WERI-Rb-1 (cell line): ENCODE measurements at regions not wholly inside any gene's neighbourhood (a gene's known extent, or its start where the extent isn't known, plus 50 kb on each side); places are given as distances from the start of the nearest gene placed in this dataset.
"Not testable (repeated sequence)": the region's sequence is repeated elsewhere in the genome, so short reads cannot be mapped to it uniquely, and the experiment has no call there.

Experiments
- DNase-seq: peaks from one replicate; pipeline ENCODE4 v3.0.0-alpha.2; 2020
- H3K27ac ChIP-seq: fragments of 250-450 bp; sonication (Bioruptor Pico); 2 replicates; pipeline ENCODE4 v1.5.1; 2020; ENCODE audit warnings: mild to moderate bottlenecking, moderate library complexity
- H3K27me3 ChIP-seq: fragments of 250-450 bp; sonication (Bioruptor Pico); 2 replicates; pipeline ENCODE4 v1.5.1; 2021; ENCODE audit warnings: mild to moderate bottlenecking, low read depth, moderate library complexity; ENCODE audit not compliant: insufficient read depth, severe bottlenecking
- H3K36me3 ChIP-seq: fragments of 250-450 bp; sonication (Bioruptor Pico); 2 replicates; pipeline ENCODE4 v1.5.1; 2020; ENCODE audit warnings: mild to moderate bottlenecking, moderate library complexity
- H3K4me3 ChIP-seq: 2 replicates; pipeline ENCODE4 v1.5.1; 2011; ENCODE audit warnings: low read depth, mild to moderate bottlenecking, control low read depth, low read length
- H3K9me3 ChIP-seq: fragments of 250-450 bp; sonication (Bioruptor Pico); 2 replicates; pipeline ENCODE4 v1.5.1; 2021; ENCODE audit warnings: mild to moderate bottlenecking, moderate library complexity; ENCODE audit not compliant: severe bottlenecking
- TF ChIP-seq, protein P1 (sequence below): IDR thresholded peaks from 2 replicates; pipeline ENCODE4 v1.5.1; 2011; ENCODE audit warnings: low read depth, mild to moderate bottlenecking, control low read depth, inconsistent platforms, low read length

DNA sequence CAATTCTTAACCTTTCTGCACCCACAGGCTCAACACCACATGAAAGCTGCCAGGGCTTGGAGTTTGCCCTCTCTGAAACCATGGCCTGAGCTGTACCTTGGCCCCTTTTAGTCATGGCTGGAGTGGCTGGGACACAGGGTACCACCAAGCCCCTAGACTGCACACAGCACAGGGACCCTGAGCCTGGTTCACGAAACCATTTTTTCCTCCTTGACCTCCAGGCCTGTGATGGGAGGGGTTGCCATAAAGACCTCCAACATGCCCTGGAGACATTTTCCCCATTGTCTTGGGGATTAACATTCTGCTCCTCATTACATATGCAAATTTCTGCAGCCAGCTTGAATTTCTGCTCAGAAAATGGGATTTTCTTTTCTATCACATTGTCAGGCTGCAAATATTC, 113.4 kb downstream of the XPNPEP1 start:
- H3K36me3 ChIP-seq, DNase-seq, H3K9me3 ChIP-seq, H3K4me3 ChIP-seq, H3K27me3 ChIP-seq, H3K27ac ChIP-seq: not testable (repeated sequence)

DNA sequence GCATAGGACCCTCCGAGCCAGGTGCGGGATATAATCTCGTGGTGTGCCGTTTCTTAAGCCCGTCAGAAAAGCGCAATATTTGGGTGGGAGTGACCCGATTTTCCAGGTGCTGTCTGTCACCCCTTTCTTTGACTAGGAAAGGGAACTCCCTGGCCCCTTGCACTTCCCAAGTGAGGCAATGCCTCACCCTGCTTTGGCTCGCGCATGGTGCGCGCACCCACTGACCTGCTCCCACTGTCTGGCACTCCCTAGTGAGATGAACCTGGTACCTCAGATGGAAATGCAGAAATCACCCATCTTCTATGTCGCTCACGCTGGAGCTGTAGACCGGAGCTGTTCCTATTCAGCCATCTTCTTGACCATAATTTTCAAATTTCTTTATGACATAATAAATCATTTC, 122.1 kb downstream of the XPNPEP1 start:
- not testable (repeated sequence) for H3K27me3 ChIP-seq, DNase-seq, H3K27ac ChIP-seq, H3K4me3 ChIP-seq, H3K9me3 ChIP-seq, H3K36me3 ChIP-seq

DNA sequence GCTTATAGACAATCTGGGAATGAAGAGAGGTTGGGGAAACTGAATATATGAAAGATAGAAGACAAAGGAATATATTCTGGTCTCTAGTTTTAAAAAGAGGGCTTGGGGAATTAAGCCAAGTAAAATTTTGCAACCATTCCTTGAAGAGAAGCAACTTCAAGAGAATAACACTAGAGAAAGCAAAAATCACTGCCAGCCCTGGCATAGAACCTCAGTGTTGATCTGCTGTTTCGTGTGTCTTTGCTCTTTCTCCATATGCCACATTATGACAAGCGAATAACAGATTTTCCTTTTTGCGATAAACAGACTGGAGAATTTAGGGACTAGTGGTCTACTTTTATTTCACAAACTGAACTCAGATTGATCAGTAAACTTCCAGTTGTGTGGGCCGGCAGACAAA, 132.7 kb downstream of the XPNPEP1 start:
- TF ChIP-seq, protein P1, sequence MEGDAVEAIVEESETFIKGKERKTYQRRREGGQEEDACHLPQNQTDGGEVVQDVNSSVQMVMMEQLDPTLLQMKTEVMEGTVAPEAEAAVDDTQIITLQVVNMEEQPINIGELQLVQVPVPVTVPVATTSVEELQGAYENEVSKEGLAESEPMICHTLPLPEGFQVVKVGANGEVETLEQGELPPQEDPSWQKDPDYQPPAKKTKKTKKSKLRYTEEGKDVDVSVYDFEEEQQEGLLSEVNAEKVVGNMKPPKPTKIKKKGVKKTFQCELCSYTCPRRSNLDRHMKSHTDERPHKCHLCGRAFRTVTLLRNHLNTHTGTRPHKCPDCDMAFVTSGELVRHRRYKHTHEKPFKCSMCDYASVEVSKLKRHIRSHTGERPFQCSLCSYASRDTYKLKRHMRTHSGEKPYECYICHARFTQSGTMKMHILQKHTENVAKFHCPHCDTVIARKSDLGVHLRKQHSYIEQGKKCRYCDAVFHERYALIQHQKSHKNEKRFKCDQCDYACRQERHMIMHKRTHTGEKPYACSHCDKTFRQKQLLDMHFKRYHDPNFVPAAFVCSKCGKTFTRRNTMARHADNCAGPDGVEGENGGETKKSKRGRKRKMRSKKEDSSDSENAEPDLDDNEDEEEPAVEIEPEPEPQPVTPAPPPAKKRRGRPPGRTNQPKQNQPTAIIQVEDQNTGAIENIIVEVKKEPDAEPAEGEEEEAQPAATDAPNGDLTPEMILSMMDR = no peak
- Histone ChIP-seq H3K27me3 (no peaks in the 10 kb centered on the region), H3K9me3 (peaks cover 6% of the 10 kb centered on the region), H3K36me3 (no peaks in the 10 kb centered on the region), H3K27ac (no peak overlapping the region), H3K4me3 (no peak overlapping the region)
- no peak for DNase-seq

DNA sequence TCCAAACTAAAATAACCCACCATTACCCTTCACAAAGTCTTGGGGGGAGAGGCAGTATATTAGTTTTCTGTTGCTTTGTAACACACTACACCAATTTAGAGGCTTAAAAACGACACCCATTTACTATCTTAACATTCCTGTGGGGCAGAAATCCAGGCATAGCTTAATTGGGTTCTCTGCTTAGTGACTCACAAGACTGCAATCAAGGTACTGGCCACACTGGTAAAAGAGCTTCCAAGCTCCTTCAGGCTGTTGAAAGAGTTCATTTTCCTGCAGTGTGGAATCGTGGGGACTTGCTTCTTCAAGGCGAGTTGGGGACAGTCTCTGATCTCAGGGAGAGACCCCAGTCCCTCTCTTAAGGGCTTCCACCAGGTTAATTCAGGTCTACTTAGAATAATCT, 139.1 kb downstream of the XPNPEP1 start:
- DNase-seq = no peak
- no peak overlapping the region for H3K4me3 ChIP-seq
- no peaks in the 10 kb centered on the region for H3K27me3 ChIP-seq
- H3K9me3 ChIP-seq = no peaks in the 10 kb centered on the region
- H3K36me3 ChIP-seq = no peaks in the 10 kb centered on the region
- H3K27ac ChIP-seq = no peak overlapping the region
- TF ChIP-seq, protein P1 = no peak

DNA sequence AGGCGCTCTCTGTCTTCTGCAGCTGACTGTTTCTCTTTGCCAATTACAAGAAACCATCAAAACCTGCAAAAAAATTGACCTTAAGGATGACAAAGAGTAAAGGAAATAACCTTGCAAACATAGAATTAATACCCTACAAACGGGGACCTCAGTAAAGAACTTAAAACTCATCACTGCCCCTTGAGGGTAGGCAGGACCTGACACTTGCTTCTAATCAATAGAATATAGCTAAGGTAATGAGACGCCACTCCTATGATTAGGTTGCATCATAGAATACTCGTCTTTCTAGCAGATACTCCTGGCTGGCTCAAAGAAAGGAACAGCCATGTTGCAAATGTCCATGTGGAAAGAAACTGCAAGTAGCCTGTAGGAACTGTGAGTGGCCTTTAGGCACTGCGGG, 140.0 kb downstream of the XPNPEP1 start:
- Histone ChIP-seq H3K36me3 (no peaks in the 10 kb centered on the region), H3K27me3 (no peaks in the 10 kb centered on the region), H3K9me3 (no peaks in the 10 kb centered on the region), H3K4me3 (no peak overlapping the region), H3K27ac (no peak overlapping the region)
- TF ChIP-seq, protein P1 = no peak
- DNase-seq = no peak

DNA sequence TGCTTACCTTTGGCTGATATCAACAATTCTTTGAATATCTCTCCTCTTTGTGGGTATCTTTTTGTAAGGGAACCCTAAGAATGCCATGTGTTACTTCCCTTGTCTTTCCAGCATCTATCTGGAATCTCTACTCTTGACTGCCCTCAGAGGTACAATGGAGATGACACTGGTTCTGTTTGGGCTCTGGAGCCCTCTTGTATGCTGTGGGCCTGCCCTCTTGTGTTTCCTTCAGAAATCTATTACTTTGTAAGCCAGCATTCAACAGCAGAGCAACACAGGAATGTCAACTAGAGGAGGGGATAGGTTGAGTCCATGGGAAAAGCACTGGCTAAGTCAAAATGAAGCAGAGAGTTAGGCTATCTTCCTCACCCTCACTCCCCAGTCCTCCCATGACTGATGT, 142.3 kb downstream of the XPNPEP1 start:
- Histone ChIP-seq H3K27ac (no peak overlapping the region), H3K36me3 (no peaks in the 10 kb centered on the region), H3K9me3 (no peaks in the 10 kb centered on the region), H3K4me3 (no peak overlapping the region), H3K27me3 (no peaks in the 10 kb centered on the region)
- DNase-seq = no peak
- TF ChIP-seq, protein P1 = no peak

DNA sequence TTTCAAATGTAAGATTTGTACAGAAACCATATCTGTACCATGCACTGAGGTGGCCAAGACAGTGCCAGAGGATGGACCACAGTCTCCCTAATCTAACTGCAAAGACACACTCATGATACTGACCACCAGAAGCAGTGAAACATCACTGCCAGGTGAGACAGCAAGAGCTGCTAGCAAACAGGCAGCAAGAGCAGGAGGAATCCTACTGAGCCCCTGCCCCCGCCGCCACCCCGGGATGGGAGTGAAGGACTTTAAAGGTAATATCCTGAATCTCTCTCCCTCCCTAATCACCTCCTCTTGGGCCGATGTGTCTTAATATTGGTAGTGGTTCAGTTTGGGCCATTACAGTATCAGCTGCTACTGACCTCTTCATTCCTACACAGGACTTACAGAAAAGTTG, 144.3 kb downstream of the XPNPEP1 start:
- H3K36me3 ChIP-seq = no peaks in the 10 kb centered on the region
- TF ChIP-seq, protein P1 = no peak
- no peak for DNase-seq
- no peaks in the 10 kb centered on the region for H3K9me3 ChIP-seq
- H3K27me3 ChIP-seq = no peaks in the 10 kb centered on the region
- no peak overlapping the region for H3K4me3 ChIP-seq
- no peak overlapping the region for H3K27ac ChIP-seq
